ENCODE measurements at regions not wholly inside any gene's neighbourhood (a gene's known extent, or its start where the extent isn't known, plus 50 kb on each side); places are given as distances from the start of the nearest gene placed in this dataset.

- BruUV-seq (replicated peaks), result no TSS peak
- H3K4me1 ChIP-seq (ENCODE audit: insufficient read depth, low read length), result no peaks in the 10 kb centered on the region
- intact Hi-C loops (cut with micrococcal nuclease), result no loop called here
- no peaks in the 10 kb centered on the region for H3K9me3 ChIP-seq (ENCODE audit: low read length)
- POLR2A ChIA-PET (ENCODE audit: unreplicated experiment), result no interaction called here
- TF ChIP-seq EZH2 (IDR thresholded peaks at IDR 0.05; ENCODE audit: low read length, unreplicated experiment) (no peak), EZH2phosphoT487 (IDR thresholded peaks at IDR 0.05; ENCODE audit: borderline replicate concordance, low read length) (no peak), CTCF (conservative IDR thresholded peaks at IDR 0.05; ENCODE audit: low read depth, low read length) (no peak)
- no peaks in the 10 kb centered on the region for H3K79me2 ChIP-seq (ENCODE audit: low read length)
- no peaks in the 10 kb centered on the region for H3K9me2 ChIP-seq (replicated peaks; ENCODE audit: low read length)
- no peaks in the 10 kb centered on the region for H4K20me1 ChIP-seq (ENCODE audit: low read length)
- no peak overlapping the region for H2AFZ ChIP-seq (ENCODE audit: low read length)
- H3K4me2 ChIP-seq (ENCODE audit: low read length), result no peak overlapping the region
- DNase-seq (no peak), ATAC-seq (no peak)
- no peaks in the 10 kb centered on the region for H3F3A ChIP-seq (ENCODE audit: low read length, unreplicated experiment)
- H3K4me3 ChIP-seq (ENCODE audit: low read length), result no peak overlapping the region
- no peaks in the 10 kb centered on the region for H3K27me3 ChIP-seq (ENCODE audit: low read length)
- H3K27ac ChIP-seq (ENCODE audit: low read length), result no peak overlapping the region
- no peak overlapping the region for H3K9ac ChIP-seq (ENCODE audit: low read length)
- H3K36me3 ChIP-seq (ENCODE audit: low read depth, low read length), result no peaks in the 10 kb centered on the region
- CTCF ChIA-PET, result no interaction called here
Measured at GRCh38 chr4:3832536-3833220, 66.5 kb downstream of the ADRA2C start.

GRCh38 chr4:3833326-3833989 is 67.3 kb downstream of the ADRA2C start:
- H3K27me3 ChIP-seq (ENCODE audit: low read length), result no peaks in the 10 kb centered on the region
- H3K4me3 ChIP-seq (ENCODE audit: low read length), result no peak overlapping the region
- H3K36me3 ChIP-seq (ENCODE audit: low read depth, low read length), result no peaks in the 10 kb centered on the region
- DNase-seq, result no peak
- H3K4me1 ChIP-seq (ENCODE audit: insufficient read depth, low read length), result no peaks in the 10 kb centered on the region
- ChIA-PET POLR2A (ENCODE audit: unreplicated experiment) (no interaction called here), CTCF (no interaction called here)
- no peak overlapping the region for H3K4me2 ChIP-seq (ENCODE audit: low read length)
- H3K9ac ChIP-seq (ENCODE audit: low read length), result no peak overlapping the region
- H4K20me1 ChIP-seq (ENCODE audit: low read length), result no peaks in the 10 kb centered on the region
- H2AFZ ChIP-seq (ENCODE audit: low read length), result no peak overlapping the region
- no TSS peak for BruUV-seq (replicated peaks)
- intact Hi-C loops (cut with micrococcal nuclease), result no loop called here
- no peak overlapping the region for H3K27ac ChIP-seq (ENCODE audit: low read length)
- ATAC-seq, result no peak
- H3F3A ChIP-seq (ENCODE audit: low read length, unreplicated experiment), result no peaks in the 10 kb centered on the region
- no peaks in the 10 kb centered on the region for H3K9me2 ChIP-seq (replicated peaks; ENCODE audit: low read length)
- TF ChIP-seq EZH2 (IDR thresholded peaks at IDR 0.05; ENCODE audit: low read length, unreplicated experiment) (no peak), EZH2phosphoT487 (IDR thresholded peaks at IDR 0.05; ENCODE audit: borderline replicate concordance, low read length) (no peak), CTCF (conservative IDR thresholded peaks at IDR 0.05; ENCODE audit: low read depth, low read length) (no peak)
- no peaks in the 10 kb centered on the region for H3K79me2 ChIP-seq (ENCODE audit: low read length)
- H3K9me3 ChIP-seq (ENCODE audit: low read length), result no peaks in the 10 kb centered on the region

- no TSS peak for BruUV-seq (replicated peaks)
- DNase-seq (no peak), ATAC-seq (no peak)
- TF ChIP-seq CTCF (conservative IDR thresholded peaks at IDR 0.05; ENCODE audit: low read depth, low read length) (no peak), EZH2phosphoT487 (IDR thresholded peaks at IDR 0.05; ENCODE audit: borderline replicate concordance, low read length) (no peak), EZH2 (IDR thresholded peaks at IDR 0.05; ENCODE audit: low read length, unreplicated experiment) (no peak)
- no peak overlapping the region for H3K9ac ChIP-seq (ENCODE audit: low read length)
- ChIA-PET CTCF (no interaction called here), POLR2A (ENCODE audit: unreplicated experiment) (no interaction called here)
- intact Hi-C loops (cut with micrococcal nuclease), result no loop called here
- H3K79me2 ChIP-seq (ENCODE audit: low read length), result no peaks in the 10 kb centered on the region
- H3F3A ChIP-seq (ENCODE audit: low read length, unreplicated experiment), result no peaks in the 10 kb centered on the region
- H3K9me2 ChIP-seq (replicated peaks; ENCODE audit: low read length), result no peaks in the 10 kb centered on the region
- no peak overlapping the region for H2AFZ ChIP-seq (ENCODE audit: low read length)
- H3K4me3 ChIP-seq (ENCODE audit: low read length), result no peak overlapping the region
- H3K4me2 ChIP-seq (ENCODE audit: low read length), result no peak overlapping the region
- no peaks in the 10 kb centered on the region for H3K27me3 ChIP-seq (ENCODE audit: low read length)
- no peaks in the 10 kb centered on the region for H3K36me3 ChIP-seq (ENCODE audit: low read depth, low read length)
- H3K27ac ChIP-seq (ENCODE audit: low read length), result no peak overlapping the region
- H4K20me1 ChIP-seq (ENCODE audit: low read length), result no peaks in the 10 kb centered on the region
- H3K9me3 ChIP-seq (ENCODE audit: low read length), result no peaks in the 10 kb centered on the region
- no peaks in the 10 kb centered on the region for H3K4me1 ChIP-seq (ENCODE audit: insufficient read depth, low read length)
Measured at GRCh38 chr4:3834186-3834662, 68.0 kb downstream of the ADRA2C start.

All from PC-3 (cell line).